ENCODE measurements at regions not wholly inside any gene's neighbourhood (a gene's known extent, or its start where the extent isn't known, plus 50 kb on each side); places are given as distances from the start of the nearest gene placed in this dataset.

- no peak for TF ChIP-seq POLR2A (IDR thresholded peaks at IDR 0.05)
- no peak for TF ChIP-seq CTCF (IDR thresholded peaks at IDR 0.05)
These were observed 88.3 kb downstream of the TRIB2 start for GRCh38 chr2:12805033-12805432.

All from testis (tissue), 2 donors.